OCI-LY3 (cell line): ENCODE measurements at regions not wholly inside any gene's neighbourhood (a gene's known extent, or its start where the extent isn't known, plus 50 kb on each side); places are given as distances from the start of the nearest gene placed in this dataset.
"Not testable (repeated sequence)": the region's sequence is repeated elsewhere in the genome, so short reads cannot be mapped to it uniquely, and the experiment has no call there.

Experiments used
- H2AFZ ChIP-seq: fragments of 200-600, 300-600 bp; shearing (Covaris generic); 2 replicates; pipeline ENCODE4 v1.6.0; 2014; ENCODE audit warnings: antibody characterized with exemption, low read depth, low read length
- H3K27ac ChIP-seq: fragments of 200-600, 300-600 bp; sonication (generic); 2 replicates; pipeline ENCODE4 v1.5.1; 2014; ENCODE audit warnings: mild to moderate bottlenecking, low read length, moderate library complexity, mixed read lengths
- H3K27me3 ChIP-seq: fragments of 200-600, 300-600 bp; sonication (generic); 2 replicates; pipeline ENCODE4 v1.6.1; 2014; ENCODE audit warnings: low read depth, low read length, mixed read lengths
- H3K36me3 ChIP-seq: fragments of 200-600, 300-600 bp; sonication (generic); replicated peaks from 2 replicates; pipeline ENCODE3; 2014; ENCODE audit warnings: low read depth, low read length, mixed read lengths
- H3K4me1 ChIP-seq: fragments of 300-600, 200-600 bp; sonication (generic); 2 replicates; pipeline ENCODE4 v1.6.1; 2014; ENCODE audit warnings: low read length, mixed read lengths
- H3K4me2 ChIP-seq: fragments of 200-600, 300-600 bp; sonication (generic); 2 replicates; pipeline ENCODE4 v1.6.1; 2014; ENCODE audit warnings: low read length, mixed read lengths
- H3K4me3 ChIP-seq: fragments of 300-600, 200-600 bp; sonication (generic); 2 replicates; pipeline ENCODE4 v1.5.1; 2014; ENCODE audit warnings: antibody characterized with exemption, mild to moderate bottlenecking, low read length, moderate library complexity
- H3K79me2 ChIP-seq: fragments of 300-600, 200-600 bp; shearing (Covaris generic); 2 replicates; pipeline ENCODE4 v1.6.1; 2014; ENCODE audit warnings: mild to moderate bottlenecking, low read length, mixed read lengths
- H3K9ac ChIP-seq: fragments of 300-600, 200-600 bp; shearing (Covaris generic); 2 replicates; pipeline ENCODE4 v1.6.0; 2014; ENCODE audit warnings: mild to moderate bottlenecking, low read length, moderate library complexity
- H3K9me3 ChIP-seq: fragments of 200-600, 300-600 bp; shearing (Covaris generic); 2 replicates; pipeline ENCODE4 v1.6.1; 2014; ENCODE audit warnings: low read length, mixed read lengths; ENCODE audit not compliant: insufficient read depth
- H4K20me1 ChIP-seq: fragments of 200-600, 300-600 bp; sonication (generic); 2 replicates; pipeline ENCODE4 v1.6.1; 2016; ENCODE audit warnings: low read length, mixed read lengths; ENCODE audit not compliant: insufficient read depth
- EZH2phosphoT487 ChIP-seq: fragments of 200-600 bp; shearing (Covaris generic); IDR thresholded peaks from 2 replicates; pipeline ENCODE4 v1.6.1; 2018; ENCODE audit warnings: antibody characterized with exemption, mixed run types, low read depth
- TF ChIP-seq, protein P1 (sequence below): fragments of 200-600, 300-600 bp; sonication (generic); IDR thresholded peaks from 2 replicates; pipeline ENCODE4 v1.5.1; 2014; ENCODE audit warnings: antibody characterized with exemption, low read length, low read depth

DNA sequence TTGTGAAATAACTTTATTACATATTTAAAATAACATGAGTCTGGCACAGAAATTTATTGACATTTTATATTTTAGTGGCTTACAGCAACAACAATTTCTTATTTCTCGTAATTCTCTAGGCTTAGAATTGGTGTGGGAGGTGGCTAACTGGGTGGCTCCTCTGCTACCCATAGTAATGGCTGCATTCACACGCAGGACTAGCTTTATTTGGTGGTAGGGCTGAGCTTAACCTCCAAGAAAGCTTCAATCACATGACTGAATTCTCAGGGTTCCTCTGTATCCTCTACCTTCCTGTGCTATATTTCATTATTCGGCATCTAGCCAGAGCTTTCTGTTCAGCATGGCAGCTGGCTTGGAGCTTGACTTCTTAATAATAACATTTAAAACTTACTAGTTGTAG is 138.8 kb downstream of the ZWINT start:
- TF ChIP-seq, protein P1, sequence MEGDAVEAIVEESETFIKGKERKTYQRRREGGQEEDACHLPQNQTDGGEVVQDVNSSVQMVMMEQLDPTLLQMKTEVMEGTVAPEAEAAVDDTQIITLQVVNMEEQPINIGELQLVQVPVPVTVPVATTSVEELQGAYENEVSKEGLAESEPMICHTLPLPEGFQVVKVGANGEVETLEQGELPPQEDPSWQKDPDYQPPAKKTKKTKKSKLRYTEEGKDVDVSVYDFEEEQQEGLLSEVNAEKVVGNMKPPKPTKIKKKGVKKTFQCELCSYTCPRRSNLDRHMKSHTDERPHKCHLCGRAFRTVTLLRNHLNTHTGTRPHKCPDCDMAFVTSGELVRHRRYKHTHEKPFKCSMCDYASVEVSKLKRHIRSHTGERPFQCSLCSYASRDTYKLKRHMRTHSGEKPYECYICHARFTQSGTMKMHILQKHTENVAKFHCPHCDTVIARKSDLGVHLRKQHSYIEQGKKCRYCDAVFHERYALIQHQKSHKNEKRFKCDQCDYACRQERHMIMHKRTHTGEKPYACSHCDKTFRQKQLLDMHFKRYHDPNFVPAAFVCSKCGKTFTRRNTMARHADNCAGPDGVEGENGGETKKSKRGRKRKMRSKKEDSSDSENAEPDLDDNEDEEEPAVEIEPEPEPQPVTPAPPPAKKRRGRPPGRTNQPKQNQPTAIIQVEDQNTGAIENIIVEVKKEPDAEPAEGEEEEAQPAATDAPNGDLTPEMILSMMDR = no peak
- TF ChIP-seq EZH2phosphoT487 = no peak
- H2AFZ ChIP-seq = no peak overlapping the region
- no peak overlapping the region for H3K4me3 ChIP-seq
- H3K9ac ChIP-seq = no peak overlapping the region
- no peaks in the 10 kb centered on the region for H4K20me1 ChIP-seq
- no peak overlapping the region for H3K4me2 ChIP-seq
- no peak overlapping the region for H3K27ac ChIP-seq
- H3K9me3 ChIP-seq = no peaks in the 10 kb centered on the region
- H3K36me3 ChIP-seq = no peaks in the 10 kb centered on the region
- H3K27me3 ChIP-seq = no peaks in the 10 kb centered on the region
- no peaks in the 10 kb centered on the region for H3K79me2 ChIP-seq
- H3K4me1 ChIP-seq = no peaks in the 10 kb centered on the region

DNA sequence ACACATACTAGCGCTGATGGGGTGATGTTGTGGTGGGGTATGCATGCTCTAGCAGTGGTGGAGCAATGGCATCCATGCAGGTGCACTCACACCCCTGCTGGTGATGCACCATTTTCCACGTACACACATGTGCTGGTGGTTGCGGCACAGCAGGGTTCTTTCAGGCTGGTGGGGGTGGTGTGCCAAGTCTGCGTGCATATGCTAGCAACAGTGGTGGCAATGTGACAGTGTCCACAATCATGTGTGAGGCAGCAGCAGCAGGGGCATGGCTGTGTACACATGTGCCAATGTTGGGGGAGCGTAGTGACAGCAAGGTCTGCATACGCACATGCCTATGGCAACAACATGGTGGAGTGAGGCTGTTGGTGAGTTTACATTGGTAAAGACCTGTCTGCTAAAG is 148.1 kb downstream of the ZWINT start:
- Histone ChIP-seq H3K27me3 (no peaks in the 10 kb centered on the region), H3K9ac (no peak overlapping the region), H3K27ac (no peak overlapping the region), H3K4me1 (no peaks in the 10 kb centered on the region), H3K79me2 (no peaks in the 10 kb centered on the region), H2AFZ (no peak overlapping the region), H3K4me3 (no peak overlapping the region), H3K9me3 (no peaks in the 10 kb centered on the region), H3K4me2 (no peak overlapping the region), H4K20me1 (no peaks in the 10 kb centered on the region), H3K36me3 (no peaks in the 10 kb centered on the region)
- TF ChIP-seq, protein P1 = no peak
- no peak for TF ChIP-seq EZH2phosphoT487

DNA sequence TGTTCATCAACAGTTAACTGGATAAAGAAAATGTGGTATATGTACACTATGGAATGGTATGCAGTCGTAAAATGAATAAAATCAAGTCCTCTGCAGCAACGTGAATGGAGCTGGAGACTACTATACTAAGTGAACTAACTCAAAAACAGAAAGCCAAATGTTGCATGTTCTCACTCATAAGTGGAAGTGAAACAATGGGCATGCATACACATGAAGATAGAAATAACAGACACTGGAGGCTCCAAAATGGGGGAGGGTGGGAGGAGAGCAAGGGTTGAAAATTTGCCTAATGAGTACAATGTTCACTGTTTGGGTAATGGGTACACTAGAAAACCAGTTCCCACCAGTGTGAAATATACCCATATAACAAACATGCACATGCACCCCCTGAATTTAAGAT is 179.5 kb downstream of the ZWINT start:
- no peaks in the 10 kb centered on the region for H3K27me3 ChIP-seq
- H3K4me3 ChIP-seq = peak overlapping the region; percentile 24
- TF ChIP-seq EZH2phosphoT487 = no peak
- TF ChIP-seq, protein P1 = no peak
- H3K27ac ChIP-seq = peak overlapping the region; percentile 47
- H3K79me2 ChIP-seq = no peaks in the 10 kb centered on the region
- 0 out of 2 replicates have a peak overlapping the region, but pooled peaks have one; percentile 39 for H2AFZ ChIP-seq
- H3K36me3 ChIP-seq = no peaks in the 10 kb centered on the region
- H3K4me2 ChIP-seq = peak overlapping the region; percentile 47
- no peaks in the 10 kb centered on the region for H4K20me1 ChIP-seq
- H3K4me1 ChIP-seq = peaks cover 17% of the 10 kb centered on the region
- H3K9ac ChIP-seq = no peak overlapping the region
- H3K9me3 ChIP-seq = no peaks in the 10 kb centered on the region

DNA sequence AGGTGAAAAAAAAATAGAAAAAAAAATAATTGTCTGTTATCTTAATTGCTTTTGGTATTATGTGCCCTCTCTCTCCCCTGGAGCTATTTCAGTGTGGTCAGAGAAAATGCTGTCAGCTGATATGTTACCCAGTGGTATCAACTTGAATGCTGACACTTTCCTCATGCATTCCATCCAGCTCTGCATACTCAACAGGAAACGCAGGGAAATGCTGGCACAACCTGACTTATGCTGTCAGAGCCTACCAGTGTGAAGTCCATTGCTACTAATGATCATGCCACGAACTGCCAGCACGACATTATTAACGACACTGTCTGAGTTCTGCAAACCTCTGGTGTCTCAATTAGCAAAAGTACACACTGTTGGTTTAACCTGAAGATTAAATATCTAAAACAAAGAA is 182.8 kb downstream of the ZWINT start:
- H3K4me3 ChIP-seq = no peak overlapping the region
- H3K79me2 ChIP-seq = no peaks in the 10 kb centered on the region
- H2AFZ ChIP-seq = no peak overlapping the region
- H3K4me2 ChIP-seq = no peak overlapping the region
- H3K36me3 ChIP-seq = no peaks in the 10 kb centered on the region
- H3K27me3 ChIP-seq = no peaks in the 10 kb centered on the region
- no peaks in the 10 kb centered on the region for H3K9me3 ChIP-seq
- peaks cover 17% of the 10 kb centered on the region for H3K4me1 ChIP-seq
- no peak overlapping the region for H3K27ac ChIP-seq
- TF ChIP-seq, protein P1 = no peak
- TF ChIP-seq EZH2phosphoT487 = no peak
- H3K9ac ChIP-seq = no peak overlapping the region
- H4K20me1 ChIP-seq = no peaks in the 10 kb centered on the region

DNA sequence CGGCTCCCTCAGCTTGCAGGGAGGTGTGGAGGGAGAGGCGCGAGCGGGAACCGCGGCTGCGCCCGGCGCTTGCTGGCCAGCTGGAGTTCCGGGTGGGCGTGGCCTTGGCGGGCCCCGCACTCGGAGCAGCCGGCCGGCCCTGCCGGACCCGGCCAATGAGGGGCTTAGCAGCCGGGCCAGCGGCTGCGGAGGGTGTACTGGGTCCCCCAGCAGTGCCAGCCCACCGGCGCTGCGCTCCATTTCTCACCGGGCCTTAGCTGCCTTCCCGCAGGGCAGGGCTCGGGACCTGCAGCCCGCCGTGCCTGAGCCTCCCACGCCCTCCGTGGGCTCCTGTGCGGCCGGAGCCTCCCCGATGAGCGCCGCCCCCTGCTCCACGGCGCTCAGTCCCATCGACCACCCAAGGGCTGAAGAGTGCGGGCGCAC is 206.0 kb downstream of the ZWINT start:
- H3K79me2 ChIP-seq, H2AFZ ChIP-seq, H3K9me3 ChIP-seq, H3K36me3 ChIP-seq, H3K4me3 ChIP-seq, H3K27ac ChIP-seq, H3K27me3 ChIP-seq, H3K4me1 ChIP-seq, H3K9ac ChIP-seq, H4K20me1 ChIP-seq, H3K4me2 ChIP-seq: not testable (repeated sequence)
